ENCODE measurements at regions not wholly inside any gene's neighbourhood (a gene's known extent, or its start where the extent isn't known, plus 50 kb on each side); places are given as distances from the start of the nearest gene placed in this dataset.
"Not testable (repeated sequence)": the region's sequence is repeated elsewhere in the genome, so short reads cannot be mapped to it uniquely, and the experiment has no call there.

DNA sequence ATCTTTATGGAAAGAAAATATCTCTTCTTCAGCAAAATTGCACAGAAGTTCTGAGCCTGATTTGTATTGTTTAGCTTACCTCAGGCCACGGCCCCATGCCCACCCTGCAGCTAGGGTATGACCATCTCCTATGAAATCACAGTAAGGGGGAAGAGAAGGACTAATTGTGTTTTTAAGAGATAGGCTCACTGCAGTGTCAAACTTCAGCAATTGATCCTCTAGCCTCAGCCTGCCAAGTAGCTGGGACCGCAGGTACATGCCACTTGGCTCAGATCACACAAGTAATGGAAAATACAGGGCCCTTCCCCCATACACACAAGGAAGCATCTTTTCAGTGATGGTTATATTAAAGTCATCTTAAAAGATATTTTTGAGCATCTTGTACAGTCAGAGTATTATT lies 60.0 kb downstream of the DMAC1 start:
- H3K36me3 ChIP-seq = no peaks in the 10 kb centered on the region
- H3K27me3 ChIP-seq = no peaks in the 10 kb centered on the region
- H3K9me3 ChIP-seq = no peaks in the 10 kb centered on the region
- no peak overlapping the region for H3K27ac ChIP-seq
- H3K4me1 ChIP-seq = no peaks in the 10 kb centered on the region
- WGBS = 83% methylated on average over 2 of the region's 2 CpGs
- no peak overlapping the region for H3K4me3 ChIP-seq
- TF ChIP-seq POLR2AphosphoS5 (IDR thresholded peaks at IDR 0.05) (no peak), POLR2A (IDR thresholded peaks at IDR 0.05) (no peak), EP300 (IDR thresholded peaks at IDR 0.05) (no peak)
- TF ChIP-seq, protein P1, sequence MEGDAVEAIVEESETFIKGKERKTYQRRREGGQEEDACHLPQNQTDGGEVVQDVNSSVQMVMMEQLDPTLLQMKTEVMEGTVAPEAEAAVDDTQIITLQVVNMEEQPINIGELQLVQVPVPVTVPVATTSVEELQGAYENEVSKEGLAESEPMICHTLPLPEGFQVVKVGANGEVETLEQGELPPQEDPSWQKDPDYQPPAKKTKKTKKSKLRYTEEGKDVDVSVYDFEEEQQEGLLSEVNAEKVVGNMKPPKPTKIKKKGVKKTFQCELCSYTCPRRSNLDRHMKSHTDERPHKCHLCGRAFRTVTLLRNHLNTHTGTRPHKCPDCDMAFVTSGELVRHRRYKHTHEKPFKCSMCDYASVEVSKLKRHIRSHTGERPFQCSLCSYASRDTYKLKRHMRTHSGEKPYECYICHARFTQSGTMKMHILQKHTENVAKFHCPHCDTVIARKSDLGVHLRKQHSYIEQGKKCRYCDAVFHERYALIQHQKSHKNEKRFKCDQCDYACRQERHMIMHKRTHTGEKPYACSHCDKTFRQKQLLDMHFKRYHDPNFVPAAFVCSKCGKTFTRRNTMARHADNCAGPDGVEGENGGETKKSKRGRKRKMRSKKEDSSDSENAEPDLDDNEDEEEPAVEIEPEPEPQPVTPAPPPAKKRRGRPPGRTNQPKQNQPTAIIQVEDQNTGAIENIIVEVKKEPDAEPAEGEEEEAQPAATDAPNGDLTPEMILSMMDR (IDR thresholded peaks at IDR 0.05) = no peak
- DNase-seq (ENCODE audit: low spot score in 2 of 2) = no peak

DNA sequence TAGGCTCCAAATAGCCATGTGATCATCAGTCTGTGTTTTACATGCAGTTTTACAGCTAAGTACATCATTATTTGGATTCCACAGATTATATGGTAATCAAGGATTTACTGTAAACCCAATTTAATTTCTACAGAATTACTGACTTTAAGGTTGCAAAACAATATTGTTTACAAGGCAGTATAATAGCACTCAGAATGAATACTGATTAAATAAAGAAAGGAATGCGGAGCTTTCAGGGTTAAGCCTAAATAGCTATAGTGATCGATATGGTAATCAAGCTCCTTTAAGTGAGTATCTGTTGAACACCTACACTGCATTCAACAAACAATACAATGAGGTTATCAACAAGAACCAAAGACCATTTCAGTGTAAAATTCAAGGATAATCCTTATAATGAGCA lies 64.3 kb downstream of the DMAC1 start:
- Histone ChIP-seq H3K27me3 (no peaks in the 10 kb centered on the region), H3K9me3 (no peaks in the 10 kb centered on the region), H3K4me1 (no peaks in the 10 kb centered on the region), H3K4me3 (no peak overlapping the region), H3K27ac (no peak overlapping the region), H3K36me3 (no peaks in the 10 kb centered on the region)
- TF ChIP-seq, protein P1 (IDR thresholded peaks at IDR 0.05) = no peak
- TF ChIP-seq POLR2A (IDR thresholded peaks at IDR 0.05) (no peak), EP300 (IDR thresholded peaks at IDR 0.05) (no peak), POLR2AphosphoS5 (IDR thresholded peaks at IDR 0.05) (no peak)
- no peak for DNase-seq (ENCODE audit: low spot score in 2 of 2)
- 88% methylated on average over 2 of the region's 2 CpGs for WGBS

DNA sequence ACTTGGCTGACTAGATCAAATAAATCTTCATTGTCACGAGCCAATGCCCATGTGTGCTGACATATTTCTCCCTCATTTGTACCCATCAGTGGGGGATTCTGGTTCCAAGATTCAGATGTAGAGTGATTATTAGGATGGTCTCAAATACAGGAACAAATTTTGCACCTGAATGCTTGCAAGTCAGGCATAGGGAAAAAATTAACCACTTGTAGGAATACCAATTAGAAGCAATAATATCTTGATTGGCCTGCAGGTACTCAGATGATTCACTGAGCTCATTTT lies 69.5 kb downstream of the DMAC1 start:
- 55% methylated on average over 1 of the region's 1 CpG for WGBS
- no peak for TF ChIP-seq EP300 (IDR thresholded peaks at IDR 0.05)
- TF ChIP-seq POLR2AphosphoS5 (IDR thresholded peaks at IDR 0.05) = no peak
- TF ChIP-seq POLR2A (IDR thresholded peaks at IDR 0.05) = no peak
- TF ChIP-seq, protein P1 (IDR thresholded peaks at IDR 0.05) = no peak
- DNase-seq (ENCODE audit: low spot score in 2 of 2) = no peak

DNA sequence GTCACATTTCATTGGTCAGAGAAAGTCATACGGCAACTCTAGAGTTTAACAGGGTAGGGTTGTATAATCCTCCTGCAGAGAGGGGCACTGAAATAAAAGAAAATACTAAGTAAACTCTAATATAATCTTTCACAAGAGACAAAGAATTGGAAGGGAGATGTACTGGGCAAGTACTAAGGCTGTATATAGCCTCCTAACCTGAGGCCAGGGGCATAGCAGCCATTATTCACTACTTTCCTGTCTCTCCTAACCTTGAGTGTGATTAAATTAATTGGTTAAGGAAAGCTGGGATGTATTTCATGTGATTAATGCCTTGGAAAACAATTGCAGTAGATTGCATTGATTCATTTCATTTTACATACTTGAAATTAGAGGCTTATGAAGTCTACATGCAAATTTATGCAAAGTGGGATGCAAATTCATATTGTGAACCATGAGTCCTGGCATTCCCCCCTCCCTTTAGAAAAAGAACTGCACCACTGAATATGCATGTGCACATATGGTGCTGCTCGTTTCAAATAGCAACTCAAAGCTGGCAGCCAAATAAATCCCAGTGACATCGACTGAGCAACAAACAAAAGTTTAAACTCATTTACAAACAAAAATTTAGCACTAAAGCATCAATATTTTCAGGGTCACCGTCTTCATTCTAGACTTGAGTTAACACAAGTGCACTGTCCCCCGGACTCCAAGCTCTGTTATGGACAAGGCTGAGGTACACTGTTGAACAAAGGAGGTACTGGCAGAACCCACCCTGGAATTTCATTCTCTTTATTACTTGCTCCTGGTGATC lies 70.0 kb downstream of the DMAC1 start:
- Histone ChIP-seq H3K4me3 (no peak overlapping the region), H3K36me3 (no peaks in the 10 kb centered on the region), H3K4me1 (no peaks in the 10 kb centered on the region), H3K27ac (no peak overlapping the region), H3K9me3 (no peaks in the 10 kb centered on the region), H3K27me3 (no peaks in the 10 kb centered on the region)
- DNase-seq (ENCODE audit: low spot score in 2 of 2) = no peak
- 80% methylated on average over 5 of the region's 5 CpGs for WGBS
- no peak for TF ChIP-seq POLR2AphosphoS5 (IDR thresholded peaks at IDR 0.05)
- TF ChIP-seq, protein P1 (IDR thresholded peaks at IDR 0.05) = no peak
- TF ChIP-seq EP300 (IDR thresholded peaks at IDR 0.05) = no peak
- TF ChIP-seq POLR2A (IDR thresholded peaks at IDR 0.05) = no peak

More for the DNA sequence above, 69.5 kb downstream of the DMAC1 start:
- no peaks in the 10 kb centered on the region for H3K9me3 ChIP-seq
- no peak overlapping the region for H3K27ac ChIP-seq
- H3K4me1 ChIP-seq = no peaks in the 10 kb centered on the region
- no peaks in the 10 kb centered on the region for H3K36me3 ChIP-seq
- H3K27me3 ChIP-seq = no peaks in the 10 kb centered on the region
- H3K4me3 ChIP-seq = no peak overlapping the region

DNA sequence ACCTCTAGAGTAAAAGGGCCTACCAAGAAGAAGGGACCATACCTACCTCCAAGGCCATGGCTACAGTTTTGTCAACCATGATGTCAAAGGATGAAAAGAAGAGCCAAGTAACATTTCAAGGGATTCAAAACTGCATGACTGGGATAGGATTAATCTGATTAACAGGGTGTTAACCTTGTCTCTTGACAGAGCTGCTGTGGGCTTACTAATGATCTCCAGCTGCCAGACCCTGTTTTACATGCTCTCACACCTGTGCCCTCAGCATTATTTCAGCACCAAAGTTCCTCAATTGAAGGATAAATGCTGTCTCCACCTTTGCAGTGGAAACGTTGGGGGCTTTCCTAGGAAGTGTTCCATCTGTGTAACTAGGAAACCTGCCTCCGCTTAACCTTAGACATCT lies 78.3 kb downstream of the DMAC1 start:
- Histone ChIP-seq H3K9me3 (no peaks in the 10 kb centered on the region), H3K4me1 (no peaks in the 10 kb centered on the region), H3K27ac (no peak overlapping the region), H3K36me3 (no peaks in the 10 kb centered on the region), H3K4me3 (no peak overlapping the region), H3K27me3 (no peaks in the 10 kb centered on the region)
- WGBS = 77% methylated on average over 2 of the region's 2 CpGs
- no peak for DNase-seq (ENCODE audit: low spot score in 2 of 2)
- TF ChIP-seq EP300 (IDR thresholded peaks at IDR 0.05) (no peak), POLR2A (IDR thresholded peaks at IDR 0.05) (no peak), POLR2AphosphoS5 (IDR thresholded peaks at IDR 0.05) (no peak)
- TF ChIP-seq, protein P1 (IDR thresholded peaks at IDR 0.05) = no peak

DNA sequence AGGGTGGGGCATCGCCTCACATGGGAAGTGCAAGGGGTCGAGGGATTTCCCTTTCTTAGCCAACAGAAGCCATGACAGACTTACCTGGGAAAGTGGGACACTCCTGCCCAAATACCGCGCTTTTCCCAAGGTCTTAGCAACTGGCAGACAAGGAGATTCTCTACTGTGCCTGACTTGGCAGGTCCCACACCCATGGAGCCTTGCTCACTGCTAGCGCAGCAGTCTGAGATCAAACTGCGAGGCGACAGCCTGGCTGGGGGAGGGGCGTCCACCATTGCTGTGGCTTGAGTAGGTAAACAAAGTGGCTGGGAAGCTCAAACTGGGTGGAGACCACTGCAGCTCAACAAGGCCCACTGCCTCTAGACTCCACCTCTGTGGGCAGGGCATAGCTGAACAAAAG lies 86.5 kb downstream of the DMAC1 start:
- H3K27me3 ChIP-seq; H3K4me1 ChIP-seq; H3K9me3 ChIP-seq; DNase-seq (ENCODE audit: low spot score in 2 of 2); H3K36me3 ChIP-seq; H3K4me3 ChIP-seq; H3K27ac ChIP-seq: not testable (repeated sequence)
- 97% methylated on average over 4 of the region's 8 CpGs for WGBS
